ENCODE measurements at regions not wholly inside any gene's neighbourhood (a gene's known extent, or its start where the extent isn't known, plus 50 kb on each side); places are given as distances from the start of the nearest gene placed in this dataset.

- DNase-seq (ENCODE audit: low read depth in 1 of 2, low spot score in 1 of 2) = no peak
- Histone ChIP-seq H3K4me3 (no peak overlapping the region), H3K4me1 (ENCODE audit: low read depth) (no peaks in the 10 kb centered on the region), H3K27ac (no peak overlapping the region), H3K9me3 (ENCODE audit: low read depth) (no peaks in the 10 kb centered on the region), H3K27me3 (no peaks in the 10 kb centered on the region), H3K36me3 (no peaks in the 10 kb centered on the region)
- TF ChIP-seq CTCF (IDR thresholded peaks at IDR 0.05; ENCODE audit: low read depth, low read length) = no peak
These were observed 288.5 kb upstream of the ANKH start for GRCh38 chr5:15160091-15160490.

- DNase-seq (ENCODE audit: low read depth in 1 of 2, low spot score in 1 of 2) = no peak
- no peak overlapping the region for H3K27ac ChIP-seq
These were observed 288.0 kb upstream of the ANKH start for GRCh38 chr5:15159606-15160005.

GRCh38 chr5:15142458-15142857, 270.9 kb upstream of the ANKH start:
- Histone ChIP-seq H3K36me3 (no peaks in the 10 kb centered on the region), H3K4me3 (no peak overlapping the region), H3K27me3 (no peaks in the 10 kb centered on the region), H3K4me1 (ENCODE audit: low read depth) (no peaks in the 10 kb centered on the region), H3K9me3 (ENCODE audit: low read depth) (no peaks in the 10 kb centered on the region), H3K27ac (no peak overlapping the region)
- no peak for DNase-seq (ENCODE audit: low read depth in 1 of 2, low spot score in 1 of 2)
- TF ChIP-seq CTCF (IDR thresholded peaks at IDR 0.05; ENCODE audit: low read depth, low read length) = no peak

More at GRCh38 chr5:15159606-15160005, 288.0 kb upstream of the ANKH start:
- no peak overlapping the region for H3K4me3 ChIP-seq
- no peaks in the 10 kb centered on the region for H3K9me3 ChIP-seq (ENCODE audit: low read depth)
- no peaks in the 10 kb centered on the region for H3K36me3 ChIP-seq
- no peak for TF ChIP-seq CTCF (IDR thresholded peaks at IDR 0.05; ENCODE audit: low read depth, low read length)
- H3K27me3 ChIP-seq = no peaks in the 10 kb centered on the region
- H3K4me1 ChIP-seq (ENCODE audit: low read depth) = no peaks in the 10 kb centered on the region

- H3K4me1 ChIP-seq (ENCODE audit: low read depth) = no peaks in the 10 kb centered on the region
- no peak for DNase-seq (ENCODE audit: low read depth in 1 of 2, low spot score in 1 of 2)
- no peaks in the 10 kb centered on the region for H3K27me3 ChIP-seq
- no peak overlapping the region for H3K27ac ChIP-seq
- H3K4me3 ChIP-seq = no peak overlapping the region
- H3K9me3 ChIP-seq (ENCODE audit: low read depth) = no peaks in the 10 kb centered on the region
- no peaks in the 10 kb centered on the region for H3K36me3 ChIP-seq
- TF ChIP-seq CTCF (IDR thresholded peaks at IDR 0.05; ENCODE audit: low read depth, low read length) = no peak
These were observed 265.8 kb upstream of the ANKH start for GRCh38 chr5:15137414-15137813.

GRCh38 chr5:15135661-15136060, 264.1 kb upstream of the ANKH start:
- DNase-seq (ENCODE audit: low read depth in 1 of 2, low spot score in 1 of 2) = no peak
- no peak overlapping the region for H3K27ac ChIP-seq
- no peaks in the 10 kb centered on the region for H3K27me3 ChIP-seq
- no peaks in the 10 kb centered on the region for H3K36me3 ChIP-seq
- no peak overlapping the region for H3K4me3 ChIP-seq
- no peaks in the 10 kb centered on the region for H3K9me3 ChIP-seq (ENCODE audit: low read depth)
- H3K4me1 ChIP-seq (ENCODE audit: low read depth) = no peaks in the 10 kb centered on the region
- TF ChIP-seq CTCF (IDR thresholded peaks at IDR 0.05; ENCODE audit: low read depth, low read length) = no peak

- H3K4me1 ChIP-seq (ENCODE audit: low read depth) = no peaks in the 10 kb centered on the region
- no peak for TF ChIP-seq CTCF (IDR thresholded peaks at IDR 0.05; ENCODE audit: low read depth, low read length)
These were observed 261.9 kb upstream of the ANKH start for GRCh38 chr5:15133456-15133965.

More at GRCh38 chr5:15133456-15133965, 261.9 kb upstream of the ANKH start:
- Histone ChIP-seq H3K27me3 (no peaks in the 10 kb centered on the region), H3K4me3 (no peak overlapping the region), H3K27ac (no peak overlapping the region), H3K9me3 (ENCODE audit: low read depth) (no peaks in the 10 kb centered on the region), H3K36me3 (no peaks in the 10 kb centered on the region)
- peak in 1 of 2 donors; percentile 6 for DNase-seq (ENCODE audit: low read depth in 1 of 2, low spot score in 1 of 2)
